Epithelial cell of proximal tubule (primary cell): ENCODE measurements at regions not wholly inside any gene's neighbourhood (a gene's known extent, or its start where the extent isn't known, plus 50 kb on each side); places are given as distances from the start of the nearest gene placed in this dataset.

ENCODE experiments used
- DNase-seq: peaks from one replicate; pipeline ENCODE4 v3.0.0-alpha.2; 2011; ENCODE audit warnings: low read depth
- H3K4me3 ChIP-seq: 2 replicates; pipeline ENCODE4 v1.5.1; 2011; ENCODE audit warnings: low read depth, mild to moderate bottlenecking, low read length
- TF ChIP-seq, protein P1 (sequence below): conservative IDR thresholded peaks from 2 replicates; pipeline ENCODE4 v1.5.1; 2012; ENCODE audit warnings: low read depth, mild to moderate bottlenecking, low read length

DNA sequence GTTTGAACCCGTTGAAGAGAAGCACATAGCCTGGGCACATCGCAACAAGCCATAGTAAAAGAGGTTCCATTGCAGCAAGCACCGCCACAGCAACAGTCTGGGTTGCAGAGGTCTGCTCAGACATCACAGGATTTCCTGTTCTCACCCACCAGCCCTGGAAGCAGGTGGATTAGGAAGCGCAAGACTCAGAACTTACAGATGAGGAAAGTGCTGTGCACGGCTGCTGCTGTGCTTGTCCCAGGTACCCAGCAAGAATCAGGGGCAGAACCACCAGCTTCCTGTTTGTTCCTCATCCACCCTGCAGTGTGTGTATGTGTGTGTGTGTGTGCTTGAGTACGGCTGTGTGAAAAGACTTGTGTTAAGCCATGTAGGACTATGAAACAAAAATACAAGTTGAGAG lies 124.7 kb upstream of the IRX2 start:
- DNase-seq = no peak
- TF ChIP-seq, protein P1, sequence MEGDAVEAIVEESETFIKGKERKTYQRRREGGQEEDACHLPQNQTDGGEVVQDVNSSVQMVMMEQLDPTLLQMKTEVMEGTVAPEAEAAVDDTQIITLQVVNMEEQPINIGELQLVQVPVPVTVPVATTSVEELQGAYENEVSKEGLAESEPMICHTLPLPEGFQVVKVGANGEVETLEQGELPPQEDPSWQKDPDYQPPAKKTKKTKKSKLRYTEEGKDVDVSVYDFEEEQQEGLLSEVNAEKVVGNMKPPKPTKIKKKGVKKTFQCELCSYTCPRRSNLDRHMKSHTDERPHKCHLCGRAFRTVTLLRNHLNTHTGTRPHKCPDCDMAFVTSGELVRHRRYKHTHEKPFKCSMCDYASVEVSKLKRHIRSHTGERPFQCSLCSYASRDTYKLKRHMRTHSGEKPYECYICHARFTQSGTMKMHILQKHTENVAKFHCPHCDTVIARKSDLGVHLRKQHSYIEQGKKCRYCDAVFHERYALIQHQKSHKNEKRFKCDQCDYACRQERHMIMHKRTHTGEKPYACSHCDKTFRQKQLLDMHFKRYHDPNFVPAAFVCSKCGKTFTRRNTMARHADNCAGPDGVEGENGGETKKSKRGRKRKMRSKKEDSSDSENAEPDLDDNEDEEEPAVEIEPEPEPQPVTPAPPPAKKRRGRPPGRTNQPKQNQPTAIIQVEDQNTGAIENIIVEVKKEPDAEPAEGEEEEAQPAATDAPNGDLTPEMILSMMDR = no peak
- no peak overlapping the region for H3K4me3 ChIP-seq

GRCh38 chr5:2874099-2874498 lies 122.6 kb upstream of the IRX2 start:
- DNase-seq = no peak
- TF ChIP-seq, protein P1 = no peak
- no peak overlapping the region for H3K4me3 ChIP-seq

GRCh38 chr5:2872676-2873075 lies 121.2 kb upstream of the IRX2 start:
- no peak for DNase-seq
- no peak overlapping the region for H3K4me3 ChIP-seq
- TF ChIP-seq, protein P1 = no peak

DNA sequence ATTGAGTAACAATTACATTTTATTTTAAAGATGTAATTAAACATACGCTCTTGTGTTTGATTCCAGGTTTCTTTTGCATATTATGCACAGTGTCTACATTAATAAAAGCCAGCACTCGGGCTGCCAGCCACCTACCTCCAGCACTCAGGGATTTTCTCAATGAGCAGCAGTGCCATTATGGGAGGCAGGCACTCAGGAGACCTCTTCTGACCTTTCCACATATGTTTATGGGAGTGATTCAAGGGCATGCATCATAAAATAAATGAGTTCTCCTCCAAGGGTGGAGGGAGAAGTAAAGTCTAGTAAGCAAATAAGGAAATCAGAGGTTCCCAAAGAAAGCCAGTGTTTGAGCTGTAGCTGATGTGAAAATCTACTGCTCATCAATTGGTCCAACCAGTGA lies 119.8 kb upstream of the IRX2 start:
- H3K4me3 ChIP-seq = no peak overlapping the region
- TF ChIP-seq, protein P1 = no peak
- no peak for DNase-seq

DNA sequence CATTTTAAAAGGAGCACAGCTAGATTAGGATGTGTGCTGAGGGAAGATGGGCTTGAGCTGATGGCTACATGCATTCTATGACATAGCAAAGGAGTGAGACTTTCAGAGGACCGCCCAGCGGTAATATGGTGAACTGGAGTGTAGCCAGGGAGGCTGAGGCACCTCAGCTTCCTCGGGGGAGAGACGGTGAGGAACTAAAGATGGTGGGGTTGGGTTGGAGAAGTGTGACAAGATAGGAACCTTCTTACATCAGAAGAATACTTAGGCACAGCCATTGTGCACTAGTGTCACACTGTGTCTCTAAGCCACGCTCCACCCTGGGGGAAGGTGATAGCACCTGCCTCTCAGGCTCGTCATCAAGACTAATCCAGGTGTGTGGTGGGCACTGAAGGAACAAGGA lies 118.0 kb upstream of the IRX2 start:
- H3K4me3 ChIP-seq = no peak overlapping the region
- TF ChIP-seq, protein P1 = no peak
- DNase-seq = no peak

- DNase-seq = no peak
- TF ChIP-seq, protein P1 = no peak
- no peak overlapping the region for H3K4me3 ChIP-seq
Observed at GRCh38 chr5:2867373-2867933, 116.0 kb upstream of the IRX2 start.

GRCh38 chr5:2866662-2867372 lies 115.3 kb upstream of the IRX2 start:
- no peak overlapping the region for H3K4me3 ChIP-seq
- no peak for DNase-seq
- TF ChIP-seq, protein P1 = no peak
